Fibroblast of lung (primary cell): ENCODE measurements at regions not wholly inside any gene's neighbourhood (a gene's known extent, or its start where the extent isn't known, plus 50 kb on each side); places are given as distances from the start of the nearest gene placed in this dataset.

Experiments
- CTCF ChIP-seq, 2 donors: IDR thresholded peaks in 1 of 2; conservative IDR thresholded peaks in 1 of 2; 1 replicate in 1 of 2; 2 replicates in 1 of 2; pipeline ENCODE4 v1.5.1; 2011 to 2012; ENCODE audit warnings: low read length in 2 of 2, control low read depth in 1 of 2, inconsistent platforms in 1 of 2, low read depth in 1 of 2, mild to moderate bottlenecking in 1 of 2
- EZH2 ChIP-seq: IDR thresholded peaks from 2 replicates; pipeline ENCODE4 v1.5.1; 2012; ENCODE audit warnings: low read length, control low read depth, mild to moderate bottlenecking; ENCODE audit errors: missing control alignments

- TF ChIP-seq CTCF (conservative IDR thresholded peaks at IDR 0.05 in 1 of 2, IDR thresholded peaks at IDR 0.05 in 1 of 2; ENCODE audit: low read depth in 1 of 2, low read length in 2 of 2): no peak
- TF ChIP-seq EZH2: no peak
Observed at GRCh38 chr5:145044970-145045369, 790.2 kb downstream of the PRELID2 start.
